ENCODE measurements at regions not wholly inside any gene's neighbourhood (a gene's known extent, or its start where the extent isn't known, plus 50 kb on each side); places are given as distances from the start of the nearest gene placed in this dataset.

- TF ChIP-seq GATAD2B (conservative IDR thresholded peaks at IDR 0.05; ENCODE audit: low read depth) (peak; percentile 26; the same call in 1 of the 2 replicates), IKZF1 (conservative IDR thresholded peaks at IDR 0.05) (peak; percentile 87), BCL11A (IDR thresholded peaks at IDR 0.05; ENCODE audit: low read depth, low read length) (no peak), EP300 (IDR thresholded peaks at IDR 0.05; ENCODE audit: borderline replicate concordance in 1 of 2, control insufficient read depth in 1 of 2, low read depth in 2 of 2, low read length in 2 of 2) (peak in 1 of 2 experiments; percentile 79; a peak in 2 of 4 replicates), SMAD1 (IDR thresholded peaks at IDR 0.05; ENCODE audit: low read depth, partially characterized antibody) (no peak), DPF2 (IDR thresholded peaks at IDR 0.05) (no peak; the same call in 1 of the 2 replicates), IKZF2 (IDR thresholded peaks at IDR 0.05) (peak; percentile 93 to 94), RELB (IDR thresholded peaks at IDR 0.05; ENCODE audit: low read depth) (peak; percentile 88), SMC3 (IDR thresholded peaks at IDR 0.05; ENCODE audit: borderline replicate concordance, low read length) (no peak), SUPT20H (IDR thresholded peaks at IDR 0.05; ENCODE audit: borderline replicate concordance, control insufficient read depth, low read depth, low read length) (no peak), HDAC2 (IDR thresholded peaks at IDR 0.05) (no peak), NFIC (IDR thresholded peaks at IDR 0.05; ENCODE audit: low read depth, low read length) (no peak; the same call in 1 of the 2 replicates), HCFC1 (IDR thresholded peaks at IDR 0.05; ENCODE audit: low read length) (no peak), SPI1 (IDR thresholded peaks at IDR 0.05; ENCODE audit: borderline replicate concordance, insufficient read depth, low read depth, low read length) (peak; percentile 68; the same call in 1 of the 2 replicates), ZBTB33 (IDR thresholded peaks at IDR 0.05) (no peak), ZSCAN29 (IDR thresholded peaks at IDR 0.05) (no peak), TCF7 (IDR thresholded peaks at IDR 0.05; ENCODE audit: borderline replicate concordance) (no peak)
These were observed 331.3 kb downstream of the NDFIP2 start (continued) for GRCh38 chr13:79812070-79812850.

All from GM12878 (cell line).